WTC11 (cell line): ENCODE measurements at regions not wholly inside any gene's neighbourhood (a gene's known extent, or its start where the extent isn't known, plus 50 kb on each side); places are given as distances from the start of the nearest gene placed in this dataset.

Experiments used
- ATAC-seq: fragments of 200-7000 bp; cut with Tn5 transposase; 2 replicates; pipeline ENCODE4 v1.10.0; 2021; ENCODE audit warnings: mild to moderate bottlenecking, moderate library complexity
- CTCF ChIA-PET: fragments of 300-600 bp; sonication (Branson Sonifier 250); formaldehyde crosslinking; loops from one replicate; lab custom pipeline; 2021; ENCODE audit warnings: antibody characterized with exemption; lab: Charles Lee
- POLR2A ChIA-PET: fragments of 350-600 bp; sonication (Branson Sonifier 250); formaldehyde crosslinking; loops from one replicate; lab custom pipeline; 2021; ENCODE audit warnings: antibody characterized with exemption; lab: Charles Lee
- DNase-seq: peaks from one replicate; pipeline ENCODE4 v3.0.0; 2021; ENCODE audit warnings: low spot score
- H3K27ac Mint-ChIP-seq: 2 replicates; pipeline ENCODE4 v1.8.0; 2021; ENCODE audit warnings: mixed read lengths
- H3K27me3 Mint-ChIP-seq: 2 replicates; pipeline ENCODE4 v1.8.0; 2021; ENCODE audit warnings: low read depth, mild to moderate bottlenecking, moderate library complexity, mixed read lengths
- H3K36me3 Mint-ChIP-seq: 2 replicates; pipeline ENCODE4 v1.8.0; 2021; ENCODE audit warnings: mixed read lengths
- H3K4me1 Mint-ChIP-seq: 2 replicates; pipeline ENCODE4 v1.8.0; 2022; ENCODE audit warnings: mixed read lengths
- H3K4me3 Mint-ChIP-seq: 2 replicates; pipeline ENCODE4 v1.8.0; 2021; ENCODE audit warnings: mild to moderate bottlenecking, moderate library complexity, mixed read lengths
- H3K9me3 Mint-ChIP-seq: 2 replicates; pipeline ENCODE4 v1.8.0; 2021; ENCODE audit warnings: mixed read lengths
- CREM ChIP-seq: sonication (generic); formaldehyde crosslinking; IDR thresholded peaks from 2 replicates; pipeline ENCODE4 v1.8.1; 2022; ENCODE audit warnings: mild to moderate bottlenecking, missing genetic modification reagents, moderate library complexity
- MXD4 ChIP-seq: fragments of 250-450 bp; sonication (Bioruptor Pico); IDR thresholded peaks from 2 replicates; pipeline ENCODE4 v1.8.0; 2021; ENCODE audit warnings: mild to moderate bottlenecking, moderate library complexity, borderline replicate concordance
- NR3C1 ChIP-seq: sonication (generic); formaldehyde crosslinking; conservative IDR thresholded peaks from 2 replicates; pipeline ENCODE4 v1.8.1; 2023; ENCODE audit warnings: low read depth, mild to moderate bottlenecking, missing genetic modification reagents
- RORB ChIP-seq: fragments of 250-450 bp; sonication (Bioruptor Pico); IDR thresholded peaks from 2 replicates; pipeline ENCODE4 v1.9.0; 2021; ENCODE audit warnings: mild to moderate bottlenecking
- SP1 ChIP-seq: sonication (generic); formaldehyde crosslinking; conservative IDR thresholded peaks from 2 replicates; pipeline ENCODE4 v1.8.1; 2022; ENCODE audit warnings: missing genetic modification reagents
- ZNF219 ChIP-seq: sonication (generic); formaldehyde crosslinking; IDR thresholded peaks from 2 replicates; pipeline ENCODE4 v1.8.0; 2023; ENCODE audit warnings: missing genetic modification reagents, mild to moderate bottlenecking, borderline replicate concordance
- ZNF423 ChIP-seq: fragments of 250-450 bp; sonication (Bioruptor Pico); IDR thresholded peaks from 2 replicates; pipeline ENCODE4 v2.1.2; 2022; ENCODE audit warnings: mild to moderate bottlenecking, moderate library complexity
- TF ChIP-seq, protein P1 (sequence below): sonication (generic); formaldehyde crosslinking; IDR thresholded peaks from 2 replicates; pipeline ENCODE4 v1.8.1; 2023; ENCODE audit warnings: mild to moderate bottlenecking, missing genetic modification reagents
- TF ChIP-seq, protein P2 (sequence below): sonication (generic); formaldehyde crosslinking; IDR thresholded peaks from 2 replicates; pipeline ENCODE4 v1.8.0; 2022; ENCODE audit warnings: mild to moderate bottlenecking, missing genetic modification reagents
- TF ChIP-seq, protein P3 (sequence below): sonication (generic); formaldehyde crosslinking; IDR thresholded peaks from 2 replicates; pipeline ENCODE4 v1.8.0; 2022; ENCODE audit warnings: mild to moderate bottlenecking, missing genetic modification reagents
- TF ChIP-seq, protein P4 (sequence below): sonication (generic); formaldehyde crosslinking; IDR thresholded peaks from 2 replicates; pipeline ENCODE4 v1.8.1; 2022; ENCODE audit warnings: missing genetic modification reagents, borderline replicate concordance
- TF ChIP-seq, protein P5 (sequence below): sonication (generic); formaldehyde crosslinking; IDR thresholded peaks from 2 replicates; pipeline ENCODE4 v1.8.0; 2022; ENCODE audit warnings: mild to moderate bottlenecking, missing genetic modification reagents
- TF ChIP-seq, protein P6 (sequence below): sonication (generic); formaldehyde crosslinking; IDR thresholded peaks from 2 replicates; pipeline ENCODE4 v1.8.0; 2022; ENCODE audit warnings: missing genetic modification reagents
- TF ChIP-seq, protein P7 (sequence below): fragments of 200-600 bp; IDR thresholded peaks from 2 replicates; pipeline ENCODE4 v1.8.0; 2022; ENCODE audit warnings: antibody characterized with exemption

DNA sequence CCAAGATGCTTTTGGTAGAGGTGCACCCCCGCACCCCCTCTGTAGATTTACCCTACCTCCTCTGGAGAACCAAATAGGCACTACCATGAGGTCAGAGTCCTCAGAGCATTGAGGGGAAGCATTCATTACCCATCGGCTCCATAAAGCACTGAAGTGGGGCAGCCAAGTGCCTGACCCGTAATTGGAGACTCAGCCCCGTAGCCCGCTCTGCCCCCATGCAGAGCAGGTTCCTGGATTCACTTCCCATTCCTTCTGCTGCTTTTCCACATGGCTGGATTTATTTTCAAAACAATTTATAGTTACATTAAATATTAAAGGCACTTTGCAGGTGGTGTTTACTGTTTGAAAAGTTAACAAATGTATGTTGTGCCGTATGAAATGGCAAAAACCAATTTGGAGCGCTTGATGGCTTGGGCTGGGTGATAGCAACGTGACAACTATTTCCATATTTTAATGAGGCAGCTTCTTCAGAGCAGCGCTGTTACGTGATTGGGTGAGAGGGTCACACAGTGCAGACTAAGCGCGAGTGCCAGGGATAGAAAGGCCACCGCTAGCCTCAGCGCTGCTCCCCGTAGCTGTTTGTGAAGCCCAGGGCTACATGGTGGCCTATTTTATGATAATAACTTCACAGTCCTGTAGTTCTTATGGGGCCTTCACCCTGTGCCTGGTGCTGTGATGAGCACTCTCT lies 373.8 kb upstream of the PROK2 start (continued):
- no peak for TF ChIP-seq SP1
- TF ChIP-seq, protein P1, sequence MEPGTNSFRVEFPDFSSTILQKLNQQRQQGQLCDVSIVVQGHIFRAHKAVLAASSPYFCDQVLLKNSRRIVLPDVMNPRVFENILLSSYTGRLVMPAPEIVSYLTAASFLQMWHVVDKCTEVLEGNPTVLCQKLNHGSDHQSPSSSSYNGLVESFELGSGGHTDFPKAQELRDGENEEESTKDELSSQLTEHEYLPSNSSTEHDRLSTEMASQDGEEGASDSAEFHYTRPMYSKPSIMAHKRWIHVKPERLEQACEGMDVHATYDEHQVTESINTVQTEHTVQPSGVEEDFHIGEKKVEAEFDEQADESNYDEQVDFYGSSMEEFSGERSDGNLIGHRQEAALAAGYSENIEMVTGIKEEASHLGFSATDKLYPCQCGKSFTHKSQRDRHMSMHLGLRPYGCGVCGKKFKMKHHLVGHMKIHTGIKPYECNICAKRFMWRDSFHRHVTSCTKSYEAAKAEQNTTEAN (CRISPR knock-in tag), result no peak
- no peak for TF ChIP-seq MXD4 (CRISPR knock-in tag)
- TF ChIP-seq, protein P2, sequence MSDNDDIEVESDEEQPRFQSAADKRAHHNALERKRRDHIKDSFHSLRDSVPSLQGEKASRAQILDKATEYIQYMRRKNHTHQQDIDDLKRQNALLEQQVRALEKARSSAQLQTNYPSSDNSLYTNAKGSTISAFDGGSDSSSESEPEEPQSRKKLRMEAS (CRISPR knock-in tag), result no peak
- TF ChIP-seq, protein P3, sequence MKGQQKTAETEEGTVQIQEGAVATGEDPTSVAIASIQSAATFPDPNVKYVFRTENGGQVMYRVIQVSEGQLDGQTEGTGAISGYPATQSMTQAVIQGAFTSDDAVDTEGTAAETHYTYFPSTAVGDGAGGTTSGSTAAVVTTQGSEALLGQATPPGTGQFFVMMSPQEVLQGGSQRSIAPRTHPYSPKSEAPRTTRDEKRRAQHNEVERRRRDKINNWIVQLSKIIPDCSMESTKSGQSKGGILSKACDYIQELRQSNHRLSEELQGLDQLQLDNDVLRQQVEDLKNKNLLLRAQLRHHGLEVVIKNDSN (CRISPR knock-in tag), result no peak
- TF ChIP-seq, protein P4, sequence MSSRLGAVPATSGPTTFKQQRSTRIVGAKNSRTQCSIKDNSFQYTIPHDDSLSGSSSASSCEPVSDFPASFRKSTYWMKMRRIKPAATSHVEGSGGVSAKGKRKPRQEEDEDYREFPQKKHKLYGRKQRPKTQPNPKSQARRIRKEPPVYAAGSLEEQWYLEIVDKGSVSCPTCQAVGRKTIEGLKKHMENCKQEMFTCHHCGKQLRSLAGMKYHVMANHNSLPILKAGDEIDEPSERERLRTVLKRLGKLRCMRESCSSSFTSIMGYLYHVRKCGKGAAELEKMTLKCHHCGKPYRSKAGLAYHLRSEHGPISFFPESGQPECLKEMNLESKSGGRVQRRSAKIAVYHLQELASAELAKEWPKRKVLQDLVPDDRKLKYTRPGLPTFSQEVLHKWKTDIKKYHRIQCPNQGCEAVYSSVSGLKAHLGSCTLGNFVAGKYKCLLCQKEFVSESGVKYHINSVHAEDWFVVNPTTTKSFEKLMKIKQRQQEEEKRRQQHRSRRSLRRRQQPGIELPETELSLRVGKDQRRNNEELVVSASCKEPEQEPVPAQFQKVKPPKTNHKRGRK (CRISPR knock-in tag), result no peak
- TF ChIP-seq, protein P5, sequence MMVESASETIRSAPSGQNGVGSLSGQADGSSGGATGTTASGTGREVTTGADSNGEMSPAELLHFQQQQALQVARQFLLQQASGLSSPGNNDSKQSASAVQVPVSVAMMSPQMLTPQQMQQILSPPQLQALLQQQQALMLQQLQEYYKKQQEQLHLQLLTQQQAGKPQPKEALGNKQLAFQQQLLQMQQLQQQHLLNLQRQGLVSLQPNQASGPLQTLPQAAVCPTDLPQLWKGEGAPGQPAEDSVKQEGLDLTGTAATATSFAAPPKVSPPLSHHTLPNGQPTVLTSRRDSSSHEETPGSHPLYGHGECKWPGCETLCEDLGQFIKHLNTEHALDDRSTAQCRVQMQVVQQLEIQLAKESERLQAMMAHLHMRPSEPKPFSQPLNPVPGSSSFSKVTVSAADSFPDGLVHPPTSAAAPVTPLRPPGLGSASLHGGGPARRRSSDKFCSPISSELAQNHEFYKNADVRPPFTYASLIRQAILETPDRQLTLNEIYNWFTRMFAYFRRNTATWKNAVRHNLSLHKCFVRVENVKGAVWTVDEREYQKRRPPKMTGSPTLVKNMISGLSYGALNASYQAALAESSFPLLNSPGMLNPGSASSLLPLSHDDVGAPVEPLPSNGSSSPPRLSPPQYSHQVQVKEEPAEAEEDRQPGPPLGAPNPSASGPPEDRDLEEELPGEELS (CRISPR knock-in tag), result no peak
- TF ChIP-seq CREM (CRISPR knock-in tag), result no peak
- no peak for TF ChIP-seq ZNF219 (CRISPR knock-in tag)

DNA sequence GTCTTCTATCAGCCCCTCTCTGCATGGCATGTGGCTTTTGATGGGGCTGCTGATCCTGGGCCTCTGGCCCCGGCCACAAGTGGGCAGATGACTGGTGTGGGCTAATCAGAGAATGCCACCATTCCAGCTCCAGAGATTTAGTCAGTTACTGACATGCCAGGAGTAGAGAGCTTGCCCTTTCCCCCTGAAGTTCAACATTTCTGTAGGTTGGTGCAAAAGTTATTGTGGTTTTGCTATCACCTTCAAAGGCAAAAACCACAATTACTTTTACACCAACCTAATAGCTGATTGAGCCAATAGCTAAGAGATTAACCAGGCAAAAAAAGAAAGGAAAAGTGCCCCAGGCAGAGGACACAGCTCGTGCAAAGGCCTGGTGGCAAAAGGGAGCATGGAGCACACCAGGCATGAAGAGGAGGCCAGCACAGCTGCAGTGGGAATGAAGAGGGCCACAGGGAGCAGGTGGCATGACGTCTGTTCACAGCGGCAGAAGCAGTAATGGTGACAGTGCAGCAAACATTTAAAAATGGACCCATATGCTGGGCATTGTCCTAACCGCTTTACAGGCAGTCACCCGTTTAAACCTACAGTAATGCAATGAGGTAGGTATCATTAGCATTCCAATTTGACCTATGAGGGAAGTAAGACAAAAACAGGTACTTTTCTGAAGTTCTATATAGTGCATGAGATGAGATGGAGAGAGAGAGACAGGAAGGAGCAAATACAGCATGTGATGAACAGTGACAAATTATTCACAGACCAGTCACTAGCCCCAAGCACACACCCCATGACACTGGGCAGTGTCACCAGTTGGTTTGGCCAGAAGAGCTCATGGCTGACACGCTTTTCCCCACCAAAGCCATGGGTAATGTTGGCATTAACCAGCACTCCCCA lies 373.0 kb upstream of the PROK2 start:
- peaks cover 13% of the 10 kb centered on the region for H3K4me1 Mint-ChIP-seq
- H3K27ac Mint-ChIP-seq, result no peak overlapping the region
- ChIA-PET CTCF (interaction anchor here (0.9 kb wide), 1 partner anchor 283 kb away, joined by 3 read pairs; no protein-coding TSS in a partner anchor), POLR2A (no interaction called here)
- no peak overlapping the region for H3K4me3 Mint-ChIP-seq
- DNase-seq, result no peak
- peaks cover 8% of the 10 kb centered on the region; the same call in 1 of the 2 replicates for H3K36me3 Mint-ChIP-seq
- H3K27me3 Mint-ChIP-seq, result no peaks in the 10 kb centered on the region
- TF ChIP-seq RORB (CRISPR knock-in tag) (no peak), NR3C1 (CRISPR knock-in tag) (no peak), ZNF423 (CRISPR knock-in tag) (no peak)
- TF ChIP-seq, protein P6, sequence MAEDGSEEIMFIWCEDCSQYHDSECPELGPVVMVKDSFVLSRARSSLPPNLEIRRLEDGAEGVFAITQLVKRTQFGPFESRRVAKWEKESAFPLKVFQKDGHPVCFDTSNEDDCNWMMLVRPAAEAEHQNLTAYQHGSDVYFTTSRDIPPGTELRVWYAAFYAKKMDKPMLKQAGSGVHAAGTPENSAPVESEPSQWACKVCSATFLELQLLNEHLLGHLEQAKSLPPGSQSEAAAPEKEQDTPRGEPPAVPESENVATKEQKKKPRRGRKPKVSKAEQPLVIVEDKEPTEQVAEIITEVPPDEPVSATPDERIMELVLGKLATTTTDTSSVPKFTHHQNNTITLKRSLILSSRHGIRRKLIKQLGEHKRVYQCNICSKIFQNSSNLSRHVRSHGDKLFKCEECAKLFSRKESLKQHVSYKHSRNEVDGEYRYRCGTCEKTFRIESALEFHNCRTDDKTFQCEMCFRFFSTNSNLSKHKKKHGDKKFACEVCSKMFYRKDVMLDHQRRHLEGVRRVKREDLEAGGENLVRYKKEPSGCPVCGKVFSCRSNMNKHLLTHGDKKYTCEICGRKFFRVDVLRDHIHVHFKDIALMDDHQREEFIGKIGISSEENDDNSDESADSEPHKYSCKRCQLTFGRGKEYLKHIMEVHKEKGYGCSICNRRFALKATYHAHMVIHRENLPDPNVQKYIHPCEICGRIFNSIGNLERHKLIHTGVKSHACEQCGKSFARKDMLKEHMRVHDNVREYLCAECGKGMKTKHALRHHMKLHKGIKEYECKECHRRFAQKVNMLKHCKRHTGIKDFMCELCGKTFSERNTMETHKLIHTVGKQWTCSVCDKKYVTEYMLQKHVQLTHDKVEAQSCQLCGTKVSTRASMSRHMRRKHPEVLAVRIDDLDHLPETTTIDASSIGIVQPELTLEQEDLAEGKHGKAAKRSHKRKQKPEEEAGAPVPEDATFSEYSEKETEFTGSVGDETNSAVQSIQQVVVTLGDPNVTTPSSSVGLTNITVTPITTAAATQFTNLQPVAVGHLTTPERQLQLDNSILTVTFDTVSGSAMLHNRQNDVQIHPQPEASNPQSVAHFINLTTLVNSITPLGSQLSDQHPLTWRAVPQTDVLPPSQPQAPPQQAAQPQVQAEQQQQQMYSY (CRISPR knock-in tag), result no peak
- TF ChIP-seq, protein P7, sequence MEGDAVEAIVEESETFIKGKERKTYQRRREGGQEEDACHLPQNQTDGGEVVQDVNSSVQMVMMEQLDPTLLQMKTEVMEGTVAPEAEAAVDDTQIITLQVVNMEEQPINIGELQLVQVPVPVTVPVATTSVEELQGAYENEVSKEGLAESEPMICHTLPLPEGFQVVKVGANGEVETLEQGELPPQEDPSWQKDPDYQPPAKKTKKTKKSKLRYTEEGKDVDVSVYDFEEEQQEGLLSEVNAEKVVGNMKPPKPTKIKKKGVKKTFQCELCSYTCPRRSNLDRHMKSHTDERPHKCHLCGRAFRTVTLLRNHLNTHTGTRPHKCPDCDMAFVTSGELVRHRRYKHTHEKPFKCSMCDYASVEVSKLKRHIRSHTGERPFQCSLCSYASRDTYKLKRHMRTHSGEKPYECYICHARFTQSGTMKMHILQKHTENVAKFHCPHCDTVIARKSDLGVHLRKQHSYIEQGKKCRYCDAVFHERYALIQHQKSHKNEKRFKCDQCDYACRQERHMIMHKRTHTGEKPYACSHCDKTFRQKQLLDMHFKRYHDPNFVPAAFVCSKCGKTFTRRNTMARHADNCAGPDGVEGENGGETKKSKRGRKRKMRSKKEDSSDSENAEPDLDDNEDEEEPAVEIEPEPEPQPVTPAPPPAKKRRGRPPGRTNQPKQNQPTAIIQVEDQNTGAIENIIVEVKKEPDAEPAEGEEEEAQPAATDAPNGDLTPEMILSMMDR, result no peak
- H3K9me3 Mint-ChIP-seq, result peaks cover 17% of the 10 kb centered on the region
- no peak for ATAC-seq
